ENCODE measurements at regions not wholly inside any gene's neighbourhood (a gene's known extent, or its start where the extent isn't known, plus 50 kb on each side); places are given as distances from the start of the nearest gene placed in this dataset.

DNA sequence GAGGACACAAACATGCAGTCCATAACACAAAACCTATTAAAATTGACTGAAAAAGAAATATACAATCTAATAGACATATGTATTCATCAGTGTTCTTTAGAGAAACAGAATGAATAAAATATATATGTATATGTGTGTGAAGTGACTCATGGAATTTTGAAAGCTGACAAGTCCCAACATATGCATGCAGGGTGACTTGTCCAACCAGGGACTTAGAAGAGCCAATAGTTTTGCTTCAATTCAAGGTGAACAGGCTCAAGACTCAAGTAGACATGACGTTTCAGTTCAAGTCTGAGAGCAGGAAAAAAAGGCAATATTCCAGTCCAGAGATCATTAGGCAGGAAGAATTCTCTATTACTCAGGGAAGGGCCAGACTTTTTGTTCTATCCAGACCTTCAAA is 271.2 kb upstream of the SETBP1 start:
- TF ChIP-seq, protein P1, sequence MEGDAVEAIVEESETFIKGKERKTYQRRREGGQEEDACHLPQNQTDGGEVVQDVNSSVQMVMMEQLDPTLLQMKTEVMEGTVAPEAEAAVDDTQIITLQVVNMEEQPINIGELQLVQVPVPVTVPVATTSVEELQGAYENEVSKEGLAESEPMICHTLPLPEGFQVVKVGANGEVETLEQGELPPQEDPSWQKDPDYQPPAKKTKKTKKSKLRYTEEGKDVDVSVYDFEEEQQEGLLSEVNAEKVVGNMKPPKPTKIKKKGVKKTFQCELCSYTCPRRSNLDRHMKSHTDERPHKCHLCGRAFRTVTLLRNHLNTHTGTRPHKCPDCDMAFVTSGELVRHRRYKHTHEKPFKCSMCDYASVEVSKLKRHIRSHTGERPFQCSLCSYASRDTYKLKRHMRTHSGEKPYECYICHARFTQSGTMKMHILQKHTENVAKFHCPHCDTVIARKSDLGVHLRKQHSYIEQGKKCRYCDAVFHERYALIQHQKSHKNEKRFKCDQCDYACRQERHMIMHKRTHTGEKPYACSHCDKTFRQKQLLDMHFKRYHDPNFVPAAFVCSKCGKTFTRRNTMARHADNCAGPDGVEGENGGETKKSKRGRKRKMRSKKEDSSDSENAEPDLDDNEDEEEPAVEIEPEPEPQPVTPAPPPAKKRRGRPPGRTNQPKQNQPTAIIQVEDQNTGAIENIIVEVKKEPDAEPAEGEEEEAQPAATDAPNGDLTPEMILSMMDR (IDR thresholded peaks at IDR 0.05): no peak
- TF ChIP-seq EZH2 (IDR thresholded peaks at IDR 0.05) (no peak), EZH2phosphoT487 (IDR thresholded peaks at IDR 0.05) (no peak)

Measured in neural progenitor cell (in vitro differentiated cells).